HG02981 (cell line): ENCODE measurements at regions not wholly inside any gene's neighbourhood (a gene's known extent, or its start where the extent isn't known, plus 50 kb on each side); places are given as distances from the start of the nearest gene placed in this dataset.

Experiments
- ATAC-seq: cut with Tn5 transposase; IDR thresholded peaks from one replicate; pipeline ENCODE4 v1.9.1; 2021; ENCODE audit warnings: mild to moderate bottlenecking, moderate library complexity; ENCODE audit not compliant: unreplicated experiment

GRCh38 chr18:72692086-72692485 lies 147.9 kb upstream of the CBLN2 start:
- no peak for ATAC-seq

GRCh38 chr18:72687736-72688135 lies 143.6 kb upstream of the CBLN2 start:
- ATAC-seq, result no peak

- no peak for ATAC-seq
Measured at GRCh38 chr18:72675394-72675793, 131.3 kb upstream of the CBLN2 start.

GRCh38 chr18:72674710-72675109 lies 130.6 kb upstream of the CBLN2 start:
- peak; percentile 91 for ATAC-seq

- ATAC-seq, result no peak
Measured at GRCh38 chr18:72673242-72673641, 129.1 kb upstream of the CBLN2 start.

- ATAC-seq, result peak; percentile 49
Measured at GRCh38 chr18:72672364-72673184, 128.4 kb upstream of the CBLN2 start.

- no peak for ATAC-seq
Measured at GRCh38 chr18:72667932-72668331, 123.8 kb upstream of the CBLN2 start.

GRCh38 chr18:72652990-72653593 lies 109.0 kb upstream of the CBLN2 start:
- ATAC-seq, result peak; percentile 97

GRCh38 chr18:72651033-72651432 lies 106.9 kb upstream of the CBLN2 start:
- ATAC-seq, result no peak

GRCh38 chr18:72648481-72648960 lies 104.4 kb upstream of the CBLN2 start:
- ATAC-seq, result no peak

GRCh38 chr18:72648079-72648478 lies 103.9 kb upstream of the CBLN2 start:
- ATAC-seq, result no peak

- ATAC-seq, result no peak
Measured at GRCh38 chr18:72640557-72640956, 96.4 kb upstream of the CBLN2 start.

- no peak for ATAC-seq
Measured at GRCh38 chr18:72638376-72638775, 94.2 kb upstream of the CBLN2 start.

GRCh38 chr18:72637721-72638120 lies 93.6 kb upstream of the CBLN2 start:
- no peak for ATAC-seq

GRCh38 chr18:72637299-72637698 lies 93.2 kb upstream of the CBLN2 start:
- no peak for ATAC-seq

- ATAC-seq, result no peak
Measured at GRCh38 chr18:72636611-72637010, 92.5 kb upstream of the CBLN2 start.

GRCh38 chr18:72634500-72634899 lies 90.4 kb upstream of the CBLN2 start:
- no peak for ATAC-seq

GRCh38 chr18:72630991-72631390 lies 86.8 kb upstream of the CBLN2 start:
- ATAC-seq, result no peak

GRCh38 chr18:72623444-72623843 lies 79.3 kb upstream of the CBLN2 start:
- no peak for ATAC-seq

GRCh38 chr18:72613534-72613930 lies 69.4 kb upstream of the CBLN2 start:
- no peak for ATAC-seq

GRCh38 chr18:72612894-72613533 lies 68.9 kb upstream of the CBLN2 start:
- no peak for ATAC-seq

- no peak for ATAC-seq
Measured at GRCh38 chr18:72605376-72605775, 61.2 kb upstream of the CBLN2 start.
